IMR-90 (cell line): ENCODE measurements at regions not wholly inside any gene's neighbourhood (a gene's known extent, or its start where the extent isn't known, plus 50 kb on each side); places are given as distances from the start of the nearest gene placed in this dataset.

Source experiments
- ATAC-seq: fragments of 200-7000 bp; cut with Tn5 transposase; 2 replicates; pipeline ENCODE4 v1.9.1; 2020; ENCODE audit warnings: low read depth, mild to moderate bottlenecking, moderate library complexity
- BruUV-seq: library from RNA; stranded (reverse); fragments of 400-500 nt; replicated peaks from 2 replicates; lab custom pipeline; 2021; lab: Mats Ljungman, UMichigan
- CTCF ChIA-PET: fragments of 300-600 bp; formaldehyde crosslinking; extraction: SDS; loops from one replicate; lab custom pipeline; 2021; ENCODE audit warnings: antibody characterized with exemption; lab: Yijun Ruan, JAX
- POLR2A ChIA-PET: fragments of 300-600 bp; sonication (Branson Sonifier 250); formaldehyde crosslinking; loops from one replicate; lab custom pipeline; 2022; ENCODE audit warnings: antibody characterized with exemption; ENCODE audit not compliant: unreplicated experiment; lab: Charles Lee
- DNase-seq: peaks from one replicate; pipeline ENCODE4 v3.0.0; 2013
- H2AFZ ChIP-seq: replicated peaks from 2 replicates; pipeline ENCODE3; 2013; ENCODE audit warnings: low read length, mild to moderate bottlenecking; ENCODE audit not compliant: poor library complexity
- H2AK5ac ChIP-seq: 2 replicates; pipeline ENCODE4 v1.6.1; 2013; ENCODE audit warnings: low read depth, low read length, inconsistent platforms
- H2AK9ac ChIP-seq: replicated peaks from 2 replicates; pipeline ENCODE3; 2013; ENCODE audit warnings: mild to moderate bottlenecking, low read depth, low read length, moderate library complexity; ENCODE audit not compliant: poor library complexity
- H2BK120ac ChIP-seq: 2 replicates; pipeline ENCODE4 v1.6.1; 2013; ENCODE audit warnings: low read depth, low read length, inconsistent platforms
- H2BK15ac ChIP-seq: 3 replicates; pipeline ENCODE4 v1.6.1; 2013; ENCODE audit warnings: low read depth, low read length, inconsistent platforms
- H2BK20ac ChIP-seq: 2 replicates; pipeline ENCODE4 v1.6.1; 2013; ENCODE audit warnings: low read depth, mild to moderate bottlenecking, inconsistent platforms, low read length, moderate library complexity
- H2BK5ac ChIP-seq: 2 replicates; pipeline ENCODE4 v1.6.1; 2013; ENCODE audit warnings: mild to moderate bottlenecking, low read depth, low read length, inconsistent platforms; ENCODE audit not compliant: poor library complexity, severe bottlenecking
- H3K14ac ChIP-seq: replicated peaks from 2 replicates; pipeline ENCODE4 v1.6.1; 2013; ENCODE audit warnings: low read depth, low read length, inconsistent platforms
- H3K18ac ChIP-seq: 2 replicates; pipeline ENCODE4 v1.6.1; 2013; ENCODE audit warnings: low read depth, low read length, control low read depth
- H3K23ac ChIP-seq: 2 replicates; pipeline ENCODE4 v1.6.1; 2013; ENCODE audit warnings: low read depth, low read length, inconsistent platforms
- H3K27ac ChIP-seq: 2 replicates; pipeline ENCODE4 v1.5.1; 2013; ENCODE audit warnings: mild to moderate bottlenecking, control low read depth, low read length; ENCODE audit not compliant: insufficient read depth
- H3K27me3 ChIP-seq: 2 replicates; pipeline ENCODE4 v1.6.1; 2013; ENCODE audit warnings: low read length; ENCODE audit not compliant: control insufficient read depth, insufficient read depth
- H3K36me3 ChIP-seq: 2 replicates; pipeline ENCODE4 v1.6.1; 2013; ENCODE audit warnings: low read length, mixed read lengths; ENCODE audit not compliant: control insufficient read depth, insufficient read depth
- H3K4ac ChIP-seq: 2 replicates; pipeline ENCODE4 v1.6.1; 2013; ENCODE audit warnings: low read depth, low read length, inconsistent platforms
- H3K4me1 ChIP-seq: 2 replicates; pipeline ENCODE4 v1.6.1; 2013; ENCODE audit warnings: low read length, mixed read lengths; ENCODE audit not compliant: control insufficient read depth, insufficient read depth
- H3K4me2 ChIP-seq: 2 replicates; pipeline ENCODE4 v1.6.1; 2013; ENCODE audit warnings: low read depth, mild to moderate bottlenecking, control low read depth, low read length, moderate library complexity
- H3K4me3 ChIP-seq: 2 replicates; pipeline ENCODE4 v1.5.1; 2013; ENCODE audit warnings: low read depth, mild to moderate bottlenecking, control low read depth, low read length, moderate library complexity; ENCODE audit not compliant: insufficient read depth
- H3K56ac ChIP-seq: 2 replicates; pipeline ENCODE4 v1.6.1; 2013; ENCODE audit warnings: low read length, inconsistent platforms; ENCODE audit not compliant: insufficient read depth; ENCODE audit errors: extremely low read depth
- H3K79me1 ChIP-seq, 2 experiments: 2 replicates each; pipeline ENCODE4 v1.6.1; 2013; ENCODE audit warnings: low read length in 2 of 2, inconsistent platforms in 1 of 2, low read depth in 1 of 2
- H3K9ac ChIP-seq: 2 replicates; pipeline ENCODE4 v1.6.1; 2013; ENCODE audit warnings: low read depth, low read length, control low read depth
- H3K9me1 ChIP-seq: 2 replicates; pipeline ENCODE4 v1.6.1; 2013; ENCODE audit warnings: low read length, inconsistent platforms; ENCODE audit not compliant: insufficient read depth
- H3K9me3 ChIP-seq: 2 replicates; pipeline ENCODE4 v1.6.1; 2013; ENCODE audit warnings: low read length; ENCODE audit not compliant: control insufficient read depth, insufficient read depth
- H4K20me1 ChIP-seq: 2 replicates; pipeline ENCODE4 v1.6.1; 2013; ENCODE audit warnings: low read length, inconsistent platforms; ENCODE audit not compliant: insufficient read depth
- H4K5ac ChIP-seq: 2 replicates; pipeline ENCODE4 v1.6.1; 2013; ENCODE audit warnings: mild to moderate bottlenecking, low read depth, low read length, control low read depth
- H4K8ac ChIP-seq, 2 experiments: 2 replicates each; pipeline ENCODE4 v1.6.1; 2013; ENCODE audit warnings: low read depth in 2 of 2, low read length in 2 of 2, control low read depth in 1 of 2, inconsistent platforms in 1 of 2
- H4K91ac ChIP-seq: 2 replicates; pipeline ENCODE4 v1.6.1; 2013; ENCODE audit warnings: low read depth, low read length, inconsistent platforms; ENCODE audit not compliant: insufficient read depth
- CEBPB ChIP-seq: IDR thresholded peaks from 2 replicates; pipeline ENCODE4 v1.6.1; 2012; ENCODE audit warnings: low read depth, low read length, improper control_type of control experiment
- RCOR1 ChIP-seq: IDR thresholded peaks from 2 replicates; pipeline ENCODE4 v1.6.1; 2012; ENCODE audit warnings: mild to moderate bottlenecking, low read length, improper control_type of control experiment; ENCODE audit not compliant: insufficient replicate concordance
- RFX5 ChIP-seq: IDR thresholded peaks from 2 replicates; pipeline ENCODE4 v1.8.0; 2012; ENCODE audit warnings: low read depth, mild to moderate bottlenecking, low read length, moderate library complexity
- WGBS, 2 experiments: methylation state at CpG; one replicate each; pipeline versions ENCODE4 v1.1.5 to v1.1.7; 2013; ENCODE audit warnings: missing lambda C conversion rate in 2 of 2; ENCODE audit not compliant: insufficient read length in 1 of 2; ENCODE audit errors: extremely low coverage in 2 of 2; 5-methylcytosine and 5-hydroxymethylcytosine counted together
- dilution Hi-C: fragments of 300-500 bp; cut with HindIII; formaldehyde crosslinking; loops from one replicate; pipeline ENCODE4 v1.14.3; 2018; ENCODE audit warnings: low sequenced_read_pairs; ENCODE audit not compliant: unreplicated experiment
- in situ Hi-C: fragments of 300-500 bp; cut with MboI; formaldehyde crosslinking; loops from 3 replicates; pipeline ENCODE4 v1.14.3; 2019; ENCODE audit warnings: low sequenced_read_pairs, inconsistent platforms, mixed read lengths
- intact Hi-C: fragments of 100-400 bp; cut with micrococcal nuclease; formaldehyde crosslinking; loops from 2 replicates; pipeline ENCODE4 v1.10.0; 2022

GRCh38 chr2:129254718-129255117 lies 724.7 kb upstream of the RAB6C start:
- Histone ChIP-seq H3K14ac (no peak overlapping the region), H4K20me1 (no peaks in the 10 kb centered on the region), H3K27me3 (no peaks in the 10 kb centered on the region), H3K79me1 (no peaks in the 10 kb centered on the region), H3K23ac (no peak overlapping the region), H2AK5ac (no peak overlapping the region), H3K9ac (no peak overlapping the region), H3K4me3 (no peak overlapping the region), H4K8ac (no peak overlapping the region), H2BK5ac (no peak overlapping the region), H2AFZ (no peak overlapping the region), H3K9me1 (no peaks in the 10 kb centered on the region), H4K91ac (no peak overlapping the region), H3K4me2 (no peak overlapping the region), H4K5ac (no peak overlapping the region), H2BK120ac (no peak overlapping the region), H3K18ac (no peak overlapping the region), H3K36me3 (no peaks in the 10 kb centered on the region), H2BK15ac (no peak overlapping the region), H2BK20ac (no peak overlapping the region), H3K4ac (no peak overlapping the region), H3K4me1 (no peaks in the 10 kb centered on the region), H3K9me3 (peaks cover 14% of the 10 kb centered on the region), H2AK9ac (no peak overlapping the region), H3K27ac (no peak overlapping the region), H3K56ac (no peak overlapping the region)
- DNase-seq (no peak), ATAC-seq (no peak)
- WGBS, 2 experiments: 77% methylated on average over 3 of the region's 5 CpGs; no CpG with 5 or more reads in 1 of the 2 experiments
- intact Hi-C loops: no loop called here
- in situ Hi-C loops: no loop called here
- ChIA-PET CTCF (no interaction called here), POLR2A (no interaction called here)
- BruUV-seq: no TSS peak
- dilution Hi-C loops: no loop called here
- TF ChIP-seq RCOR1 (no peak), RFX5 (no peak), CEBPB (no peak)
